K562 (cell line): ENCODE measurements at regions not wholly inside any gene's neighbourhood (a gene's known extent, or its start where the extent isn't known, plus 50 kb on each side); places are given as distances from the start of the nearest gene placed in this dataset.

Experiments used
- ATAC-seq: fragments of 200-7000 bp; cut with Tn5 transposase; 3 replicates; pipeline ENCODE4 v1.9.1; 2020; ENCODE audit warnings: moderate library complexity
- BruUV-seq: library from RNA; stranded (reverse); fragments of 400-500 nt; replicated peaks from 2 replicates; lab custom pipeline; 2021; lab: Mats Ljungman, UMichigan
- CTCF ChIA-PET: fragments of 300-600 bp; formaldehyde crosslinking; extraction: SDS; loops from one replicate; lab custom pipeline; 2021; ENCODE audit warnings: low intra/inter-chr PET ratio; lab: Yijun Ruan, JAX
- POLR2A ChIA-PET: fragments of 300-600, 350-650 bp; sonication (Branson Sonifier 250); formaldehyde crosslinking; extraction: SDS; loops from one replicate; lab custom pipeline; 2021; ENCODE audit warnings: antibody characterized with exemption, inconsistent platforms; lab: Yijun Ruan, JAX
- DNase-seq, 4 experiments: peaks; one replicate each; pipeline versions ENCODE4 v3.0.0 to v3.0.0-alpha.2; 2011 to 2018; ENCODE audit warnings: low spot score in 3 of 4, mixed read lengths in 3 of 4; ENCODE audit errors: extremely low read depth in 1 of 4
- FAIRE-seq: peaks from 2 replicates; lab custom pipeline; 2011; peaks lifted over from hg19 to GRCh38; lab: Jason Lieb, UNC
- H2AFZ ChIP-seq: 2 replicates; pipeline ENCODE4 v1.6.0; 2011; ENCODE audit warnings: low read depth, low read length, control low read depth, inconsistent platforms
- H3K27ac ChIP-seq: fragments of 200-600 bp; 3 replicates; pipeline ENCODE4 v1.8.0; 2011; ENCODE audit warnings: low read depth, mild to moderate bottlenecking, control low read depth, inconsistent platforms, low read length, moderate library complexity, mixed read lengths; ENCODE audit errors: extremely low read depth
- H3K27me3 ChIP-seq, 2 experiments: fragments of 300-600 bp in 1 of 2; 2 replicates in 1 of 2; 3 replicates in 1 of 2; pipeline versions ENCODE4 v1.6.0 to v1.8.0; 2011; ENCODE audit warnings: inconsistent platforms in 2 of 2, low read length in 2 of 2, mild to moderate bottlenecking in 1 of 2, mixed read lengths in 1 of 2, moderate library complexity in 1 of 2; ENCODE audit not compliant: control insufficient read depth in 2 of 2, insufficient read depth in 2 of 2
- H3K36me3 ChIP-seq: fragments of 300-600 bp; 3 replicates; pipeline ENCODE4 v1.8.0; 2011; ENCODE audit warnings: mild to moderate bottlenecking, low read length, inconsistent platforms; ENCODE audit not compliant: control insufficient read depth, insufficient read depth
- H3K4me1 ChIP-seq, 2 experiments: fragments of 200-600 bp in 1 of 2; replicated peaks in 1 of 2; 2 replicates in 1 of 2; 3 replicates in 1 of 2; pipeline versions ENCODE4 v1.5.1 to v1.8.0; 2011; ENCODE audit warnings: inconsistent platforms in 2 of 2, low read length in 2 of 2, mild to moderate bottlenecking in 1 of 2, mixed read lengths in 1 of 2, moderate library complexity in 1 of 2; ENCODE audit not compliant: control insufficient read depth in 2 of 2, insufficient read depth in 2 of 2
- H3K4me2 ChIP-seq: 2 replicates; pipeline ENCODE4 v1.6.1; 2011; ENCODE audit warnings: low read length, control low read depth, inconsistent platforms, mixed read lengths; ENCODE audit not compliant: insufficient read depth
- H3K4me3 ChIP-seq: fragments of 200-600 bp; sonication (generic), shearing (Covaris generic); 2 replicates; pipeline ENCODE4 v1.5.1; 2016; ENCODE audit warnings: control low read depth, inconsistent platforms
- H3K79me2 ChIP-seq: fragments of 200-600 bp; 3 replicates; pipeline ENCODE4 v1.8.0; 2011; ENCODE audit warnings: low read length, inconsistent platforms; ENCODE audit not compliant: control insufficient read depth, insufficient read depth
- H3K9ac ChIP-seq, 2 experiments: 2 replicates each; pipeline versions ENCODE4 v1.6.0 to v1.6.1; 2011; ENCODE audit warnings: low read depth in 2 of 2, low read length in 2 of 2, control low read depth in 1 of 2, inconsistent platforms in 1 of 2, mild to moderate bottlenecking in 1 of 2, mixed read lengths in 1 of 2; ENCODE audit not compliant: insufficient read depth in 1 of 2
- H3K9me1 ChIP-seq: one replicate; pipeline ENCODE4 v1.6.0; 2011; ENCODE audit warnings: inconsistent platforms, mild to moderate bottlenecking, low read length, moderate library complexity; ENCODE audit not compliant: control insufficient read depth, insufficient read depth
- H3K9me3 ChIP-seq: replicated peaks from 2 replicates; pipeline ENCODE4 v1.5.1; 2011; ENCODE audit warnings: low read depth, low read length, inconsistent platforms; ENCODE audit not compliant: control insufficient read depth, insufficient read depth
- H4K20me1 ChIP-seq: replicated peaks from 2 replicates; pipeline ENCODE4 v1.6.1; 2011; ENCODE audit warnings: low read length, inconsistent platforms, mixed read lengths; ENCODE audit not compliant: control insufficient read depth, insufficient read depth
- CLOCK ChIP-seq: fragments of 250-450 bp; sonication (Bioruptor Pico); IDR thresholded peaks from 2 replicates; pipeline ENCODE4 v1.4.0; 2020; ENCODE audit warnings: mild to moderate bottlenecking, moderate library complexity, borderline replicate concordance
- ZFP1 ChIP-seq: fragments of 450-650 bp; formaldehyde crosslinking; IDR thresholded peaks from 2 replicates; pipeline ENCODE4 v1.4.0; 2020; ENCODE audit warnings: mild to moderate bottlenecking, mixed read lengths
- ZFX ChIP-seq: sonication (generic); formaldehyde crosslinking; IDR thresholded peaks from 2 replicates; pipeline ENCODE4 v1.8.0; 2022; ENCODE audit warnings: mild to moderate bottlenecking, missing genetic modification reagents, moderate library complexity
- ZNF280A ChIP-seq: fragments of 450-650 bp; IDR thresholded peaks from 2 replicates; pipeline ENCODE4 v1.6.1; 2018; ENCODE audit warnings: mild to moderate bottlenecking, low read depth; ENCODE audit not compliant: partially characterized antibody
- ZNF778 ChIP-seq: fragments of 450-650 bp; formaldehyde crosslinking; IDR thresholded peaks from 2 replicates; pipeline ENCODE4 v1.4.0; 2020; ENCODE audit warnings: mild to moderate bottlenecking, moderate library complexity
- WGBS: fragments of 100-300 bp; shearing (Covaris generic); methylation state at CpG from one replicate; pipeline ENCODE4 v1.1.6; 2016; ENCODE audit warnings: low coverage, mixed read lengths; ENCODE audit not compliant: insufficient coverage; ENCODE audit errors: missing lambda C conversion rate; 5-methylcytosine and 5-hydroxymethylcytosine counted together
- in situ Hi-C: fragments of 300-500 bp; cut with MboI; formaldehyde crosslinking; loops from 4 replicates; pipeline ENCODE4 v1.15.0; 2018; ENCODE audit warnings: inconsistent platforms, mixed read lengths
- intact Hi-C: fragments of 100-400 bp; cut with micrococcal nuclease; formaldehyde crosslinking; loops from 2 replicates; pipeline ENCODE4 v1.14.2; 2022

GRCh38 chr14:51443195-51444018 lies 203.4 kb downstream of the TMX1 start:
- Histone ChIP-seq H3K4me1 (no peaks in the 10 kb centered on the region), H3K9ac (no peak overlapping the region), H3K27me3 (no peaks in the 10 kb centered on the region; a peak in 1 of 5 replicates), H3K9me3 (no peaks in the 10 kb centered on the region), H3K9me1 (no peaks in the 10 kb centered on the region), H3K36me3 (no peaks in the 10 kb centered on the region), H4K20me1 (no peaks in the 10 kb centered on the region), H2AFZ (no peak overlapping the region), H3K27ac (no peak overlapping the region), H3K4me2 (no peak overlapping the region), H3K79me2 (no peaks in the 10 kb centered on the region), H3K4me3 (no peak overlapping the region)
- intact Hi-C loops (no loop called here), in situ Hi-C loops (no loop called here)
- 0% methylated on average over 4 of the region's 5 CpGs for WGBS
- no TSS peak for BruUV-seq
- ATAC-seq (no peak), DNase-seq (no peak), FAIRE-seq (no peak)
- TF ChIP-seq ZNF280A = no peak
- no peak for TF ChIP-seq CLOCK (CRISPR knock-in tag)
- TF ChIP-seq ZNF778 (CRISPR knock-in tag) = no peak
- TF ChIP-seq ZFX = no peak
- no peak for TF ChIP-seq ZFP1 (CRISPR knock-in tag)
- ChIA-PET CTCF (no interaction called here), POLR2A (no interaction called here)
